ENCODE measurements at regions not wholly inside any gene's neighbourhood (a gene's known extent, or its start where the extent isn't known, plus 50 kb on each side); places are given as distances from the start of the nearest gene placed in this dataset.

- TF ChIP-seq, protein P1, sequence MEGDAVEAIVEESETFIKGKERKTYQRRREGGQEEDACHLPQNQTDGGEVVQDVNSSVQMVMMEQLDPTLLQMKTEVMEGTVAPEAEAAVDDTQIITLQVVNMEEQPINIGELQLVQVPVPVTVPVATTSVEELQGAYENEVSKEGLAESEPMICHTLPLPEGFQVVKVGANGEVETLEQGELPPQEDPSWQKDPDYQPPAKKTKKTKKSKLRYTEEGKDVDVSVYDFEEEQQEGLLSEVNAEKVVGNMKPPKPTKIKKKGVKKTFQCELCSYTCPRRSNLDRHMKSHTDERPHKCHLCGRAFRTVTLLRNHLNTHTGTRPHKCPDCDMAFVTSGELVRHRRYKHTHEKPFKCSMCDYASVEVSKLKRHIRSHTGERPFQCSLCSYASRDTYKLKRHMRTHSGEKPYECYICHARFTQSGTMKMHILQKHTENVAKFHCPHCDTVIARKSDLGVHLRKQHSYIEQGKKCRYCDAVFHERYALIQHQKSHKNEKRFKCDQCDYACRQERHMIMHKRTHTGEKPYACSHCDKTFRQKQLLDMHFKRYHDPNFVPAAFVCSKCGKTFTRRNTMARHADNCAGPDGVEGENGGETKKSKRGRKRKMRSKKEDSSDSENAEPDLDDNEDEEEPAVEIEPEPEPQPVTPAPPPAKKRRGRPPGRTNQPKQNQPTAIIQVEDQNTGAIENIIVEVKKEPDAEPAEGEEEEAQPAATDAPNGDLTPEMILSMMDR (conservative IDR thresholded peaks at IDR 0.05 in 1 of 2, IDR thresholded peaks at IDR 0.05 in 1 of 2; ENCODE audit: low read depth in 1 of 2, low read length in 2 of 2) = no peak
- no peak for TF ChIP-seq EZH2 (IDR thresholded peaks at IDR 0.05; ENCODE audit: low read length, missing control alignments)
These were observed 436.9 kb upstream of the C2CD4B start for GRCh38 chr15:62601777-62602545.

Data from fibroblast of lung (primary cell).